ENCODE measurements at regions not wholly inside any gene's neighbourhood (a gene's known extent, or its start where the extent isn't known, plus 50 kb on each side); places are given as distances from the start of the nearest gene placed in this dataset.

DNA sequence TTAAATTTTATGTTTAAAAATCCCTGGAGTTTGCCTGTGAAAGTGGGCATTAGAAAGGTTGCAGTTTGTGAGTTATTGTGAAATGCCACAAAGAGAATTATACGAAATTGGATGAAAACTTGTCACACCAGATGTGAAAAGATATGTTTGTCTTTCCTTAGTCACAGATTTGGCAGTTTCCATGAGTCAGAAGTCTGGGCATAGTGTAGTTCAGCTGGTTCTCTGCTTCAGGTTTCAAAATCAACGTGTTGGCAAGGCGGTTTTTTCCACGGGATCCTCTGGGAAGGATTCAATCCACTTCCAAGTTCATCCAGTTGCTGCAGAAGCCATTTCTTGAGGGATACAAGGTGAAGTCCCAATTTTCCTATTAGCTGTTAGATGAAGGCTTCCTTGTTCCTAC is 658.0 kb upstream of the CDH2 start:
- TF ChIP-seq, protein P1, sequence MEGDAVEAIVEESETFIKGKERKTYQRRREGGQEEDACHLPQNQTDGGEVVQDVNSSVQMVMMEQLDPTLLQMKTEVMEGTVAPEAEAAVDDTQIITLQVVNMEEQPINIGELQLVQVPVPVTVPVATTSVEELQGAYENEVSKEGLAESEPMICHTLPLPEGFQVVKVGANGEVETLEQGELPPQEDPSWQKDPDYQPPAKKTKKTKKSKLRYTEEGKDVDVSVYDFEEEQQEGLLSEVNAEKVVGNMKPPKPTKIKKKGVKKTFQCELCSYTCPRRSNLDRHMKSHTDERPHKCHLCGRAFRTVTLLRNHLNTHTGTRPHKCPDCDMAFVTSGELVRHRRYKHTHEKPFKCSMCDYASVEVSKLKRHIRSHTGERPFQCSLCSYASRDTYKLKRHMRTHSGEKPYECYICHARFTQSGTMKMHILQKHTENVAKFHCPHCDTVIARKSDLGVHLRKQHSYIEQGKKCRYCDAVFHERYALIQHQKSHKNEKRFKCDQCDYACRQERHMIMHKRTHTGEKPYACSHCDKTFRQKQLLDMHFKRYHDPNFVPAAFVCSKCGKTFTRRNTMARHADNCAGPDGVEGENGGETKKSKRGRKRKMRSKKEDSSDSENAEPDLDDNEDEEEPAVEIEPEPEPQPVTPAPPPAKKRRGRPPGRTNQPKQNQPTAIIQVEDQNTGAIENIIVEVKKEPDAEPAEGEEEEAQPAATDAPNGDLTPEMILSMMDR (conservative IDR thresholded peaks at IDR 0.05): no peak
- TF ChIP-seq ZFX (IDR thresholded peaks at IDR 0.05): no peak
